Hepatocyte (in vitro differentiated cells): ENCODE measurements at regions not wholly inside any gene's neighbourhood (a gene's known extent, or its start where the extent isn't known, plus 50 kb on each side); places are given as distances from the start of the nearest gene placed in this dataset.

Source experiments
- DNase-seq: peaks from one replicate; pipeline ENCODE4 v3.0.0-alpha.2; 2016; ENCODE audit warnings: low spot score
- H2AFZ ChIP-seq: fragments of 200-600 bp; sonication (generic); 2 replicates; pipeline ENCODE4 v1.6.0; 2016; ENCODE audit warnings: antibody characterized with exemption, mild to moderate bottlenecking
- H3K27ac ChIP-seq: fragments of 200-600 bp; sonication (generic); 2 replicates; pipeline ENCODE4 v1.5.1; 2016; ENCODE audit warnings: mild to moderate bottlenecking
- H3K27me3 ChIP-seq: fragments of 200-600 bp; sonication (generic); 2 replicates; pipeline ENCODE4 v1.6.1; 2016
- H3K36me3 ChIP-seq: fragments of 200-600 bp; sonication (generic); replicated peaks from 2 replicates; pipeline ENCODE4 v1.5.1; 2016; ENCODE audit warnings: low read depth; ENCODE audit not compliant: insufficient read depth
- H3K4me1 ChIP-seq: fragments of 200-600 bp; sonication (generic); 2 replicates; pipeline ENCODE4 v1.5.1; 2016; ENCODE audit warnings: mild to moderate bottlenecking, moderate library complexity; ENCODE audit not compliant: insufficient read depth
- H3K4me2 ChIP-seq: fragments of 200-600 bp; sonication (generic); 2 replicates; pipeline ENCODE4 v1.6.0; 2016
- H3K4me3 ChIP-seq: fragments of 200-600 bp; sonication (generic); 2 replicates; pipeline ENCODE4 v1.5.1; 2016; ENCODE audit warnings: mild to moderate bottlenecking
- H3K79me2 ChIP-seq: fragments of 200-600 bp; sonication (generic); 2 replicates; pipeline ENCODE4 v1.6.0; 2017; ENCODE audit warnings: mild to moderate bottlenecking
- H3K9me2 ChIP-seq: fragments of 200-600 bp; sonication (generic); replicated peaks from 2 replicates; pipeline ENCODE4 v1.6.0; 2017; ENCODE audit warnings: mild to moderate bottlenecking; ENCODE audit not compliant: insufficient read depth
- H3K9me3 ChIP-seq: fragments of 200-600 bp; sonication (generic); 2 replicates; pipeline ENCODE4 v1.5.1; 2016; ENCODE audit warnings: low read depth, mild to moderate bottlenecking
- H4K20me1 ChIP-seq: fragments of 200-600 bp; sonication (generic); 2 replicates; pipeline ENCODE4 v1.6.0; 2016; ENCODE audit warnings: mild to moderate bottlenecking; ENCODE audit not compliant: insufficient read depth, poor library complexity, severe bottlenecking
- CTCF ChIP-seq: fragments of 200-600 bp; sonication (generic); IDR thresholded peaks from 2 replicates; pipeline ENCODE4 v1.5.1; 2016; ENCODE audit warnings: antibody characterized with exemption, mild to moderate bottlenecking; ENCODE audit not compliant: poor library complexity
- EZH2 ChIP-seq: fragments of 200-600 bp; sonication (generic); IDR thresholded peaks from 2 replicates; pipeline ENCODE4 v1.6.1; 2016; ENCODE audit warnings: antibody characterized with exemption, mild to moderate bottlenecking, borderline replicate concordance
- EZH2phosphoT487 ChIP-seq: fragments of 200-600 bp; sonication (generic); IDR thresholded peaks from one replicate; pipeline ENCODE4 v1.6.1; 2018; ENCODE audit warnings: antibody characterized with exemption, mild to moderate bottlenecking, low read depth, moderate library complexity; ENCODE audit not compliant: unreplicated experiment, severe bottlenecking
- WGBS: methylation state at CpG from one replicate; pipeline ENCODE4 v1.1.6; 2016; ENCODE audit warnings: low lambda C conversion rate; ENCODE audit errors: missing lambda C conversion rate; 5-methylcytosine and 5-hydroxymethylcytosine counted together

- no peaks in the 10 kb centered on the region for H3K9me2 ChIP-seq
- H3K27me3 ChIP-seq = no peaks in the 10 kb centered on the region
- DNase-seq = no peak
- H3K27ac ChIP-seq = no peak overlapping the region
- H3K4me3 ChIP-seq = no peak overlapping the region
- H3K79me2 ChIP-seq = no peaks in the 10 kb centered on the region
- H2AFZ ChIP-seq = no peak overlapping the region
- H3K4me2 ChIP-seq = no peak overlapping the region
- no peaks in the 10 kb centered on the region for H3K36me3 ChIP-seq
- 78% methylated on average over 3 of the region's 3 CpGs for WGBS
- TF ChIP-seq EZH2phosphoT487 (no peak), CTCF (peak; percentile 24), EZH2 (no peak)
- no peaks in the 10 kb centered on the region for H3K9me3 ChIP-seq
- H4K20me1 ChIP-seq = no peaks in the 10 kb centered on the region
- H3K4me1 ChIP-seq = no peaks in the 10 kb centered on the region
Measured at GRCh38 chr10:111990734-111991133, 192.8 kb downstream of the GPAM start.

GRCh38 chr10:111993321-111993720 lies 190.2 kb downstream of the GPAM start:
- 75% methylated on average over 1 of the region's 1 CpG for WGBS
- Histone ChIP-seq H3K27me3 (no peaks in the 10 kb centered on the region), H3K9me3 (no peaks in the 10 kb centered on the region), H3K79me2 (no peaks in the 10 kb centered on the region), H3K27ac (peak overlapping the region; percentile 64), H3K36me3 (no peaks in the 10 kb centered on the region), H3K4me2 (no peak overlapping the region), H3K9me2 (no peaks in the 10 kb centered on the region), H3K4me3 (no peak overlapping the region), H2AFZ (no peak overlapping the region), H3K4me1 (no peaks in the 10 kb centered on the region), H4K20me1 (no peaks in the 10 kb centered on the region)
- no peak for DNase-seq
- TF ChIP-seq EZH2phosphoT487 (no peak), EZH2 (no peak), CTCF (no peak)

- no peak overlapping the region for H2AFZ ChIP-seq
- no peaks in the 10 kb centered on the region for H3K9me3 ChIP-seq
- H3K79me2 ChIP-seq = no peaks in the 10 kb centered on the region
- no peak overlapping the region for H3K4me2 ChIP-seq
- H3K4me1 ChIP-seq = no peaks in the 10 kb centered on the region
- H3K9me2 ChIP-seq = no peaks in the 10 kb centered on the region
- H4K20me1 ChIP-seq = no peaks in the 10 kb centered on the region
- no peak for DNase-seq
- H3K4me3 ChIP-seq = no peak overlapping the region
- H3K27ac ChIP-seq = peak overlapping the region; percentile 44
- 65% methylated on average over 4 of the region's 4 CpGs for WGBS
- H3K27me3 ChIP-seq = no peaks in the 10 kb centered on the region
- no peak for TF ChIP-seq EZH2
- TF ChIP-seq CTCF = no peak
- TF ChIP-seq EZH2phosphoT487 = no peak
- H3K36me3 ChIP-seq = no peaks in the 10 kb centered on the region
Measured at GRCh38 chr10:111993872-111994426, 189.6 kb downstream of the GPAM start.

- 80% methylated on average over 2 of the region's 2 CpGs for WGBS
- Histone ChIP-seq H3K4me3 (no peak overlapping the region), H3K4me2 (no peak overlapping the region)
Measured at GRCh38 chr10:111996103-111996502, 187.5 kb downstream of the GPAM start.

More at GRCh38 chr10:111996103-111996502, 187.5 kb downstream of the GPAM start:
- Histone ChIP-seq H4K20me1 (no peaks in the 10 kb centered on the region), H3K9me3 (no peaks in the 10 kb centered on the region), H3K36me3 (no peaks in the 10 kb centered on the region), H3K27ac (no peak overlapping the region), H3K79me2 (no peaks in the 10 kb centered on the region), H2AFZ (no peak overlapping the region), H3K27me3 (no peaks in the 10 kb centered on the region), H3K9me2 (no peaks in the 10 kb centered on the region), H3K4me1 (no peaks in the 10 kb centered on the region)
- DNase-seq = no peak
- TF ChIP-seq EZH2phosphoT487 (no peak), CTCF (no peak), EZH2 (no peak)
